Breast epithelium (tissue), 4 donors: ENCODE measurements at regions not wholly inside any gene's neighbourhood (a gene's known extent, or its start where the extent isn't known, plus 50 kb on each side); places are given as distances from the start of the nearest gene placed in this dataset.

Experiments
- DNase-seq, 2 donors: peaks; one replicate each; pipeline ENCODE4 v3.0.0-alpha.2; 2019; ENCODE audit warnings: low spot score in 2 of 2
- H3K27ac ChIP-seq, 2 donors: fragments of 200-600 bp; sonication (generic) in 1 of 2; one replicate each; pipeline ENCODE4 v1.5.1; 2016 to 2019; ENCODE audit warnings: mild to moderate bottlenecking in 1 of 2
- H3K27me3 ChIP-seq, 2 donors: fragments of 200-600 bp; sonication (generic) in 1 of 2; one replicate each; pipeline versions ENCODE4 v1.5.1 to v1.6.0; 2017 to 2019; ENCODE audit warnings: control low read depth in 1 of 2, mild to moderate bottlenecking in 1 of 2
- H3K36me3 ChIP-seq: fragments of 200-600 bp; one replicate; pipeline ENCODE4 v1.5.1; 2019
- H3K4me1 ChIP-seq, 2 donors: fragments of 200-600 bp; sonication (generic); one replicate each; pipeline ENCODE4 v1.5.1; 2016 to 2019; ENCODE audit warnings: control low read depth in 1 of 2
- H3K4me3 ChIP-seq, 3 donors: fragments of 200-600 bp; sonication (generic); 1 replicate in 2 of 3; 2 replicates in 1 of 3; pipeline ENCODE4 v1.5.1; 2016 to 2019; ENCODE audit warnings: mild to moderate bottlenecking in 3 of 3, moderate library complexity in 2 of 3
- H3K9me3 ChIP-seq, 2 donors: fragments of 200-600 bp; sonication (generic) in 1 of 2; one replicate each; pipeline ENCODE4 v1.5.1; 2016 to 2019; ENCODE audit warnings: control low read depth in 1 of 2
- POLR2A ChIP-seq: fragments of 450-650 bp; IDR thresholded peaks from one replicate; pipeline ENCODE4 v1.6.1; 2016; ENCODE audit warnings: antibody characterized with exemption, mild to moderate bottlenecking, moderate library complexity
- POLR2AphosphoS5 ChIP-seq, 3 donors: sonication (generic); formaldehyde crosslinking; IDR thresholded peaks; one replicate each; pipeline ENCODE4 v1.6.1; 2017; ENCODE audit warnings: antibody characterized with exemption in 3 of 3
- intact Hi-C: fragments of 100-400 bp; cut with DNase I; formaldehyde crosslinking; loops from one replicate; pipeline ENCODE4 v1.15.1; 2023; ENCODE audit warnings: low total_unique reads
- TF ChIP-seq, protein P1 (sequence below), 3 donors: fragments of 450-650 bp; IDR thresholded peaks; one replicate each; pipeline ENCODE4 v1.5.1; 2016 to 2017; ENCODE audit warnings: antibody characterized with exemption in 3 of 3, mild to moderate bottlenecking in 3 of 3, moderate library complexity in 3 of 3

GRCh38 chr10:94043431-94043990 lies 49.8 kb downstream of the PLCE1 start:
- no peak for DNase-seq
- TF ChIP-seq POLR2AphosphoS5 (IDR thresholded peaks at IDR 0.05) (no peak), POLR2A (no peak)
- TF ChIP-seq, protein P1, sequence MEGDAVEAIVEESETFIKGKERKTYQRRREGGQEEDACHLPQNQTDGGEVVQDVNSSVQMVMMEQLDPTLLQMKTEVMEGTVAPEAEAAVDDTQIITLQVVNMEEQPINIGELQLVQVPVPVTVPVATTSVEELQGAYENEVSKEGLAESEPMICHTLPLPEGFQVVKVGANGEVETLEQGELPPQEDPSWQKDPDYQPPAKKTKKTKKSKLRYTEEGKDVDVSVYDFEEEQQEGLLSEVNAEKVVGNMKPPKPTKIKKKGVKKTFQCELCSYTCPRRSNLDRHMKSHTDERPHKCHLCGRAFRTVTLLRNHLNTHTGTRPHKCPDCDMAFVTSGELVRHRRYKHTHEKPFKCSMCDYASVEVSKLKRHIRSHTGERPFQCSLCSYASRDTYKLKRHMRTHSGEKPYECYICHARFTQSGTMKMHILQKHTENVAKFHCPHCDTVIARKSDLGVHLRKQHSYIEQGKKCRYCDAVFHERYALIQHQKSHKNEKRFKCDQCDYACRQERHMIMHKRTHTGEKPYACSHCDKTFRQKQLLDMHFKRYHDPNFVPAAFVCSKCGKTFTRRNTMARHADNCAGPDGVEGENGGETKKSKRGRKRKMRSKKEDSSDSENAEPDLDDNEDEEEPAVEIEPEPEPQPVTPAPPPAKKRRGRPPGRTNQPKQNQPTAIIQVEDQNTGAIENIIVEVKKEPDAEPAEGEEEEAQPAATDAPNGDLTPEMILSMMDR (IDR thresholded peaks at IDR 0.05): no peak
- no peaks in the 10 kb centered on the region for H3K9me3 ChIP-seq
- H3K27ac ChIP-seq: no peak overlapping the region
- intact Hi-C loops: no loop called here
- no peak overlapping the region for H3K4me3 ChIP-seq
- no peaks in the 10 kb centered on the region for H3K27me3 ChIP-seq
- no peaks in the 10 kb centered on the region for H3K4me1 ChIP-seq
- no peaks in the 10 kb centered on the region for H3K36me3 ChIP-seq

- Histone ChIP-seq H3K9me3 (no peaks in the 10 kb centered on the region), H3K4me3 (no peak overlapping the region), H3K27me3 (no peaks in the 10 kb centered on the region), H3K4me1 (no peaks in the 10 kb centered on the region), H3K36me3 (no peaks in the 10 kb centered on the region), H3K27ac (no peak overlapping the region)
- intact Hi-C loops: no loop called here
- DNase-seq: no peak
- TF ChIP-seq, protein P1 (IDR thresholded peaks at IDR 0.05): no peak
- TF ChIP-seq POLR2AphosphoS5 (IDR thresholded peaks at IDR 0.05) (no peak), POLR2A (no peak)
These were observed 52.4 kb downstream of the PLCE1 start for GRCh38 chr10:94046098-94046497.

GRCh38 chr10:94047293-94047692 lies 53.6 kb downstream of the PLCE1 start:
- intact Hi-C loops: no loop called here
- TF ChIP-seq, protein P1 (IDR thresholded peaks at IDR 0.05): no peak
- TF ChIP-seq POLR2AphosphoS5 (IDR thresholded peaks at IDR 0.05): no peak
- TF ChIP-seq POLR2A: no peak
- Histone ChIP-seq H3K4me3 (no peak overlapping the region), H3K36me3 (no peaks in the 10 kb centered on the region), H3K27ac (no peak overlapping the region), H3K4me1 (no peaks in the 10 kb centered on the region), H3K9me3 (no peaks in the 10 kb centered on the region), H3K27me3 (no peaks in the 10 kb centered on the region)
- no peak for DNase-seq

- Histone ChIP-seq H3K27ac (no peak overlapping the region), H3K4me1 (no peaks in the 10 kb centered on the region), H3K36me3 (no peaks in the 10 kb centered on the region), H3K9me3 (no peaks in the 10 kb centered on the region), H3K27me3 (no peaks in the 10 kb centered on the region), H3K4me3 (no peak overlapping the region)
- DNase-seq: no peak
- TF ChIP-seq, protein P1 (IDR thresholded peaks at IDR 0.05): no peak
- TF ChIP-seq POLR2A (no peak), POLR2AphosphoS5 (IDR thresholded peaks at IDR 0.05) (no peak)
- intact Hi-C loops: no loop called here
These were observed 56.2 kb downstream of the PLCE1 start for GRCh38 chr10:94049911-94050310.

- H3K27ac ChIP-seq: no peak overlapping the region
- no peaks in the 10 kb centered on the region for H3K4me1 ChIP-seq
- TF ChIP-seq POLR2AphosphoS5 (IDR thresholded peaks at IDR 0.05) (no peak), POLR2A (no peak)
- TF ChIP-seq, protein P1 (IDR thresholded peaks at IDR 0.05): no peak
- no peaks in the 10 kb centered on the region for H3K9me3 ChIP-seq
- H3K4me3 ChIP-seq: no peak overlapping the region
- intact Hi-C loops: no loop called here
- no peak for DNase-seq
- no peaks in the 10 kb centered on the region for H3K36me3 ChIP-seq
- H3K27me3 ChIP-seq: no peaks in the 10 kb centered on the region
These were observed 58.5 kb downstream of the PLCE1 start for GRCh38 chr10:94052281-94052680.
